Muscle of leg (tissue), 3 donors: ENCODE measurements at regions not wholly inside any gene's neighbourhood (a gene's known extent, or its start where the extent isn't known, plus 50 kb on each side); places are given as distances from the start of the nearest gene placed in this dataset.

Experiments
- DNase-seq: peaks from one replicate; pipeline ENCODE4 v3.0.0; 2013
- H3K27ac ChIP-seq: one replicate; pipeline ENCODE4 v1.5.1; 2013; ENCODE audit warnings: mild to moderate bottlenecking, low read length, control low read depth
- H3K27me3 ChIP-seq: one replicate; pipeline ENCODE4 v1.6.1; 2013; ENCODE audit warnings: low read length; ENCODE audit not compliant: control insufficient read depth, insufficient read depth
- H3K36me3 ChIP-seq: one replicate; pipeline ENCODE4 v1.6.1; 2013; ENCODE audit warnings: low read length; ENCODE audit not compliant: control insufficient read depth, insufficient read depth
- H3K4me1 ChIP-seq: one replicate; pipeline ENCODE4 v1.6.1; 2013; ENCODE audit warnings: low read length; ENCODE audit not compliant: control insufficient read depth, insufficient read depth
- H3K4me3 ChIP-seq: one replicate; pipeline ENCODE4 v1.5.1; 2013; ENCODE audit warnings: low read length, control low read depth
- H3K9me3 ChIP-seq: replicated peaks from 2 replicates; pipeline ENCODE4 v1.6.1; 2013; ENCODE audit warnings: low read depth, low read length; ENCODE audit not compliant: control insufficient read depth
- WGBS: methylation state at CpG from one replicate; pipeline ENCODE4 v1.1.5; 2013; ENCODE audit warnings: missing lambda C conversion rate; ENCODE audit not compliant: insufficient coverage; 5-methylcytosine and 5-hydroxymethylcytosine counted together

DNA sequence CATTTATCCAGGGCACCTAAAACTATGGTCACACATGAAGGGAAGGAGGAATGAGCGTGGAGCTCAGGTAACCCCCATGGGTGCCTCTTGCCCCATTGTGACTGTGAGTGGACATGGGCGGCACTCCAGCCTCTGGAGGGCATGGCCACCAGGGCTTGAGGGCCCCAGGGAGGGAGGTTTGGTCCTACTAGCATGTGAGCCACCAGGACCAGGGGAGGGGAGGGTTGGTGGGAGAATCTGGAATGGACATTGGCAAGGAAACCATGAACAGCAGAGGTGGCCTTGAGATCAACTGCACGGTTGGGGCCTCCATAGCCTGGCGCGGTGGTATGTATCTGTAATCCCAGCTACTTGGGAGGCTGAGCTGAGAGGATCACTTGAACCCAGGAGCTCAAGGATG lies 623.6 kb downstream of the AACS start:
- no peaks in the 10 kb centered on the region for H3K36me3 ChIP-seq
- H3K27me3 ChIP-seq = peaks cover 3% of the 10 kb centered on the region
- H3K9me3 ChIP-seq = no peaks in the 10 kb centered on the region
- 90% methylated on average over 5 of the region's 5 CpGs for WGBS
- no peak overlapping the region for H3K4me3 ChIP-seq
- DNase-seq = no peak
- H3K27ac ChIP-seq = no peak overlapping the region
- no peaks in the 10 kb centered on the region for H3K4me1 ChIP-seq

DNA sequence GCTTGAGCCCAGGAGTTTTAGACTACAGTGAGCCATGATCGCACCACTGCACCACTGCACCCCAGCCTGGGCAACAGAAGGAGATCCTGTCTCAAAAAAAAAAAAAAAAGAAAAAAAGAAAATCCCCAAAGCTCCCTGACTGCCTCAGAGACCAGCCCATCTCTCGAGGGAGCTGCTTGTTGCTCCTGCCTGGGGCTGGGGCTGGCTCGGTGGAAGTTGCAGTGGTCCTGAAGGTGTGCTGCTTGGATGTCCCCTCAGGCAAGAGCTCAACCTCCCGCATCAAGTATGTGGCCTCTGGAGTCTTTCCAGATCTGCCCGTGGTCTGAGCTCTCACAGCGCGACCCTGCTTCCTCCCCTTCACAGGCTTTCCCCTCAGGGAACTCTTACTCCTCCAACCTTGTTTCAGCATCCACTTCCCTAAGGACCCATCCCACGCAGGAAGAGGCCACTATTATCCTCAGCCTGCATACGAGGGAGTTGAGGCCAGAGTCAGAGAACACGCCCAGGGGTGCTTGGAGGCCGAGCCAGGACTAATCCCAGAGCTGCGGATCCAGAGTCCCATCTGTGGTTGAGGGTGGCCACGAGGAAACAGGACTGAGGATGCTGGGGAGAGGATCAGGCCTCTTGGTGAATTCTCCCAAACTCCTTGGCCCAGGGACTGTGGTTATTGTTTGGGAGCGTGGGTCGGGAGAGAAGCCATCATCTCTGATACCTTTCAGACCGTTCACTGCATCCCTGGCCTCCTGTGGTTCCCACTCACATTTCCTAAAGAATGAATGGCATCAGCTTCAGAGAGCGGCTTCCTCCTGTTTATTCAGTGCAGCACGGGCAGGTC lies 624.6 kb downstream of the AACS start:
- WGBS = 68% methylated on average over 9 of the region's 18 CpGs
- Histone ChIP-seq H3K4me1 (no peaks in the 10 kb centered on the region), H3K27ac (no peak overlapping the region), H3K27me3 (peaks cover under 1% of the 10 kb centered on the region), H3K9me3 (no peaks in the 10 kb centered on the region), H3K36me3 (no peaks in the 10 kb centered on the region), H3K4me3 (no peak overlapping the region)
- no peak for DNase-seq

DNA sequence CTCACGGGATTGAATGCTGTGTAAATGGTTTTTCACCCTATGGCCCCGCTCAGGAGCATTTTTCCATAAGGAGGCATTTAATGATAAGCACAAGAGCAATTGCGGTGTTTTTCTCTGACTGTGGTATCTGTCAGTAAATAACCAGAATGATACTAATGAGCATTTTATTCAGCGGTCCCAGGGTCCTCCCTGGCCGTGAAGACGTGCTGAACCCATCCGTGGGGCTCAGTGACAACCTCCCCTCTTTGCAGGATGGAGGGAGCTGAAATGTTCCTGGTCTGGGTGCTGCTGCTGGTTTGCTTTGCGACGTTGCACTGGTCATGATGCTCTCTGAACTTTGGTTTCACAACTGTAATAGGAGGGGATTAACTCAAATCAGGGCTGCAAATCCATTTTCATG lies 625.6 kb downstream of the AACS start:
- Histone ChIP-seq H3K4me1 (no peaks in the 10 kb centered on the region), H3K4me3 (no peak overlapping the region), H3K27ac (no peak overlapping the region), H3K27me3 (no peaks in the 10 kb centered on the region), H3K36me3 (no peaks in the 10 kb centered on the region), H3K9me3 (no peaks in the 10 kb centered on the region)
- DNase-seq = no peak
- WGBS = 72% methylated on average over 6 of the region's 9 CpGs

DNA sequence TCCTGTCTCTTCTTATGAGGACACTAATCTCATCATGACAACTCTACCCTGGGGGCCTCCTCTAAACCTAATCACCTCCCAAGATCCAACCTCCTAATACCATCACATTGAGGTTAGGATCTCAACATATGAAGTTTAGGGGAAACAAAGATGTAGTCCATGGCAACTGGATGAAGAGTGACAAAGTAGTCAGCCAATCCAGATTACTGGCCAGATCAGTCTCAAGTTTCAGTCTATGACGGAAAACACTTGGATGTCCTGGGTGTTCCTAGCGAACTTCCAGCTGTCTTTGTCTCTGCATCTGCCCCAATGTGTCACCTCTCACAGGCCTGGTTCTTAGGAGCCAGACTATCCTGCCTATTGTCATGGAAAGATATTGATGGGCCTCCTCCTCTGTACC lies 630.8 kb downstream of the AACS start:
- peak; percentile 45 for DNase-seq
- no peaks in the 10 kb centered on the region for H3K36me3 ChIP-seq
- H3K27ac ChIP-seq = no peak overlapping the region
- H3K9me3 ChIP-seq = no peaks in the 10 kb centered on the region
- H3K4me3 ChIP-seq = no peak overlapping the region
- H3K27me3 ChIP-seq = no peaks in the 10 kb centered on the region
- WGBS = 29% methylated on average over 2 of the region's 2 CpGs
- no peaks in the 10 kb centered on the region for H3K4me1 ChIP-seq

DNA sequence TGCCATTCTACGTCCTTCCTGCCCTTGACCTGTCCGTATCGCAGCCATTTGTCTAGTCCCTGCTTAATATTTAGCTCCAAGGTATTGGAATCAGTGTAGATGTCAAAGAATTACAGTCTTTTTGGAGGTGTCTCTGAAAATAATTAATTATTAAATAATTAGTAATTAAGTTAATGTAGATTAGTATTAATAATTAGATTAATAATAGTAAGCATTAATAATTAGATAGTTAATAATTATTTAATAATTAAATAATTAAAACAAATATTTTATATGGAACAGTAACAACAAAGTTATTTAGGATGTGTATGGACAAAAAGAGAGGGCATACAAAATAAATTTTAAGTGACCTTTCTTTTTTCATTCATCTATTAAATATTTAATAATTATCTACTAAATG lies 639.6 kb downstream of the AACS start:
- DNase-seq = no peak
- no peaks in the 10 kb centered on the region for H3K27me3 ChIP-seq
- no peaks in the 10 kb centered on the region for H3K4me1 ChIP-seq
- H3K27ac ChIP-seq = no peak overlapping the region
- no peaks in the 10 kb centered on the region for H3K36me3 ChIP-seq
- H3K4me3 ChIP-seq = no peak overlapping the region
- H3K9me3 ChIP-seq = peaks cover 2% of the 10 kb centered on the region
- no CpG with 5 or more reads among the region's 3 CpGs for WGBS

DNA sequence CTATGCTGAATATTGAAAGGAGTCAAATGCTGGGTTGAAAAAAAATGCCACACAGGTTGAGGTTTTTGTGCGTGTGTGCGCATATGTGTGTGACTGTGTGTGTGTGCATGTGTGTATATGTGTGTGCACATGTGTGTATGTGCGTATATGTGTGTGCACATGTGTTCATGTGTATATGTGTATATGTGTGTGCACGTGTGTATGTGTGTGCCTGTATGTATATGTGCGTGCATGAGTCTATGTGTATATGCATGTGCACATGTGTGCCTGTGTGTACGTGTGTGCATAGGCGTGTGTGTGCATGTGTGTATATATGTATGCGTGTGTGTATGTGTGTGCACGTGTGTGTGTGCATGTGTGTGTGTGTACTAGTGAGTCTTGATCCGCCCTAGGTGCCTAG lies 655.7 kb downstream of the AACS start:
- H3K27me3 ChIP-seq = no peaks in the 10 kb centered on the region
- WGBS = 93% methylated on average over 8 of the region's 10 CpGs
- H3K4me3 ChIP-seq = no peak overlapping the region
- peaks cover 14% of the 10 kb centered on the region for H3K9me3 ChIP-seq
- no peak for DNase-seq
- H3K4me1 ChIP-seq = no peaks in the 10 kb centered on the region
- H3K27ac ChIP-seq = no peak overlapping the region
- no peaks in the 10 kb centered on the region for H3K36me3 ChIP-seq

DNA sequence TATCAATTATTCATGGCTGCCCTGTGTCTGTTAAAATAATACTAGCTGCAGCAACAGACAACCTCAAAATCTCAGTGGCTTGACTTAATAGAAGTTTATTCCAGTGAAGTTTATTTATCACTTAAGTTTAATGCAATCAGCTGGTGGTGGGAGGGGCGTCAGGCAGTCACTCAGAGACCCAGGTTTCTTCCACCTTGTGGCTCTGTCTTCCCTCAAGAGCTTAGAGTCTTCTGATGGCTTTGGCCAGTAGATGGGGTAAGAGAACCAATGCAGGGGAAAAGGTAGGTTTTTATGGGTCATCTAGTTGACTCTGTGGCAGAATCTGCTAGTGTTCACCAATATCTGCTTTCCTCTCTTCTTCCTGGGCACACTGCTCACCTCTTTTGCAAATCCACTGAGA lies 668.9 kb downstream of the AACS start:
- H3K36me3 ChIP-seq = no peaks in the 10 kb centered on the region
- no peak for DNase-seq
- no peak overlapping the region for H3K27ac ChIP-seq
- no peaks in the 10 kb centered on the region for H3K4me1 ChIP-seq
- no peak overlapping the region for H3K4me3 ChIP-seq
- WGBS = no CpG with 5 or more reads among the region's 1 CpG
- no peaks in the 10 kb centered on the region for H3K27me3 ChIP-seq
- H3K9me3 ChIP-seq = peaks cover 5% of the 10 kb centered on the region

DNA sequence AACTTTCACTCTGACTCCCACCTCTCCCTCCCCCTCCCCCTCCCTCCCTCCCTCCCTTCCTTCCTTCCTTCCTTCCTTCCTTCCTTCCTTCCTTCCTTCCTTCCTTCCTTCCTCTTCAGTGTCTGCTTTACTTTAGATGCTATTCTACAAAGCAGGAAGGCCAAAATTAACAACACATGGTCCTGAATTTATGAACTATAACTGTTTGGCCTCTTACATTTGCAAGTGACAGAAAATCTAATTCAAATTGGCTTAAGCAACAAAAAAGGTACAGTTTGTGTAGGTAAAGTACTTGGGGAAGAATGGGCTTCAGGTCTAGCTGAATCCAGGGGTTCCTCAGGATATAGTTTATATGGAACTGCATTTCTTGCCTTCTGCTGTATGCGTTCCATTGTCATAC lies 673.0 kb downstream of the AACS start:
- Histone ChIP-seq H3K27me3 (no peaks in the 10 kb centered on the region), H3K27ac (no peak overlapping the region), H3K9me3 (peaks cover 5% of the 10 kb centered on the region), H3K4me1 (no peaks in the 10 kb centered on the region), H3K36me3 (no peaks in the 10 kb centered on the region), H3K4me3 (no peak overlapping the region)
- 86% methylated on average over 1 of the region's 1 CpG for WGBS
- no peak for DNase-seq

DNA sequence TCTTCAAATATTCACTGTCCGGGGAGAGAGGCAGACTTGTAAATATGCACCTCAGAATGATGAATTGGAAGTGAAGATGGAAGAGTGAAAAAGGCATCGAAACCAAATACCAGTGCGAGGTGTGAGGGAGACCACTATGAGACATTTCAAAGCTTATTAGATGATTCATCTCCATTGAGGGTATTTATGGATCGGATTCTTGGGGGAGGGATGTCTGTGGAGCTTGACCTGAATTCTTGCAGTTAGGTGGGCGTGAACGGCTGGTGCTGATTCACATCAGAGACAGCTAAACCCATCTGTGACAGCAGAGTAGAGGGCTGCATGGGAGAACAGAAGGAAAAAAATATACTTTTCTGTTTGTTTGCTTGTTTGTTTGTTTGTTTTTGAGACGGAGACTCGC lies 677.2 kb downstream of the AACS start:
- H3K27me3 ChIP-seq = no peaks in the 10 kb centered on the region
- no peaks in the 10 kb centered on the region for H3K36me3 ChIP-seq
- no peaks in the 10 kb centered on the region for H3K4me1 ChIP-seq
- WGBS = 94% methylated on average over 7 of the region's 8 CpGs
- H3K4me3 ChIP-seq = no peak overlapping the region
- no peak overlapping the region for H3K27ac ChIP-seq
- no peak for DNase-seq
- no peaks in the 10 kb centered on the region for H3K9me3 ChIP-seq

DNA sequence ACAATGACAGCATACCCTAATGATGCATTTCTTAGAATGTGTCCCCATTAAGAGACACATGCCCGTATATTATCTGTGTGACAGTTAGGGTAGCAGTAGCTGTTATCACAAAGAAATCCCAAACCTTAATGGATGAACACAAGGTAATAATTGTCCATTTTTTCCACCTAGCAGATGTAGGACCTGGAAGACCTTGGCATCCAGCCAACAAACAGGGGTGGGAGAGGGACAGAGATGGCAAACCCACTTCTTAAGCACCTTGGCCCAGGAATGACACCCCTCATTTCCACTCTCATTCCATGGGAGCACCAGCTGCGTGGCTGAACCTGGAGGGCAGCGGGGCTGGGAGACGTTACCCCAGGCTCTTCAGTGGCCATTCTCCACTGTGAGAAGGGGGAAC lies 679.0 kb downstream of the AACS start:
- H3K9me3 ChIP-seq = no peaks in the 10 kb centered on the region
- 83% methylated on average over 1 of the region's 4 CpGs for WGBS
- no peaks in the 10 kb centered on the region for H3K36me3 ChIP-seq
- no peak for DNase-seq
- no peak overlapping the region for H3K4me3 ChIP-seq
- no peak overlapping the region for H3K27ac ChIP-seq
- H3K4me1 ChIP-seq = no peaks in the 10 kb centered on the region
- H3K27me3 ChIP-seq = no peaks in the 10 kb centered on the region

DNA sequence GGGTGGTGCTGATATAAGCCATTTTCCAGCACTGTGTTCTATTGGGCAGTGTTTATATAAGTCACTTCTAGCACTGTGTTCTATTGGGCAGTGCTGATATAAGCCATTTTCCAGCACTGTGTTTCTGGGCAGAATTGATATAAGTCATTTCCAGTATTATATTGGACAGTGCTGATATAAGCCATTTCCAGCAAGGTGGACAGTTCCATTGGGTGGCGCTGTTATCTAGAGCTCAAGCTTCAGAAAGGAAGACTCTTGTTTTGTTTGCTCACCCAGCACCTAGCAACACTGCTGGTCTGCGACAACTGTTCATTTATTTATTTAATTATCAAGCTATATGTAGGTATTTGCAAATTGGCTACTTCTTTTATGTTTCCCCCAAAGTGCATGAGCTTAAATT lies 690.3 kb downstream of the AACS start:
- no peak for DNase-seq
- H3K36me3 ChIP-seq = no peaks in the 10 kb centered on the region
- no peaks in the 10 kb centered on the region for H3K4me1 ChIP-seq
- no peak overlapping the region for H3K27ac ChIP-seq
- no peaks in the 10 kb centered on the region for H3K27me3 ChIP-seq
- no CpG with 5 or more reads among the region's 2 CpGs for WGBS
- no peaks in the 10 kb centered on the region for H3K9me3 ChIP-seq
- no peak overlapping the region for H3K4me3 ChIP-seq
